Parathyroid adenoma (tissue), 2 donors: ENCODE measurements at regions not wholly inside any gene's neighbourhood (a gene's known extent, or its start where the extent isn't known, plus 50 kb on each side); places are given as distances from the start of the nearest gene placed in this dataset.

Experiments
- H2AFZ ChIP-seq: fragments of 300-600 bp; sonication (generic); one replicate; pipeline ENCODE4 v1.7.0; 2017; ENCODE audit warnings: antibody characterized with exemption, mild to moderate bottlenecking
- H3K27ac ChIP-seq: fragments of 300-600 bp; sonication (generic); one replicate; pipeline ENCODE4 v1.7.0; 2017
- H3K27me3 ChIP-seq: fragments of 300-600 bp; sonication (generic); one replicate; pipeline ENCODE4 v1.7.0; 2017; ENCODE audit warnings: low read length; ENCODE audit not compliant: control insufficient read depth, insufficient read depth
- H3K36me3 ChIP-seq: fragments of 300-600 bp; sonication (generic); one replicate; pipeline ENCODE4 v1.7.0; 2017; ENCODE audit warnings: low read length; ENCODE audit not compliant: control insufficient read depth, insufficient read depth
- H3K4me1 ChIP-seq: fragments of 300-600 bp; sonication (generic); one replicate; pipeline ENCODE4 v1.7.0; 2017; ENCODE audit warnings: control low read depth
- H3K4me2 ChIP-seq: fragments of 300-600 bp; sonication (generic); one replicate; pipeline ENCODE4 v1.7.0; 2017; ENCODE audit warnings: low read length
- H3K4me3 ChIP-seq: fragments of 300-600 bp; sonication (generic); one replicate; pipeline ENCODE4 v1.7.0; 2017; ENCODE audit warnings: low read depth, low read length
- H3K79me2 ChIP-seq: fragments of 300-600 bp; sonication (generic); one replicate; pipeline ENCODE4 v1.7.0; 2017; ENCODE audit warnings: control low read depth
- H3K9ac ChIP-seq: fragments of 300-600 bp; sonication (generic); one replicate; pipeline ENCODE4 v1.7.0; 2017; ENCODE audit warnings: mild to moderate bottlenecking
- H3K9me3 ChIP-seq: fragments of 300-600 bp; sonication (generic); one replicate; pipeline ENCODE4 v1.7.0; 2017; ENCODE audit warnings: low read length; ENCODE audit not compliant: control insufficient read depth
- CTCF ChIP-seq: fragments of 300-600 bp; sonication (generic); IDR thresholded peaks from one replicate; pipeline ENCODE4 v1.7.0; 2017; ENCODE audit warnings: antibody characterized with exemption, mild to moderate bottlenecking
- donor health status: primary hyperparathyroidism.

GRCh38 chr15:87747087-87747486 lies 509.5 kb downstream of the NTRK3 start:
- no peak for TF ChIP-seq CTCF
- Histone ChIP-seq H3K4me1 (no peaks in the 10 kb centered on the region), H3K4me2 (no peak overlapping the region), H3K36me3 (no peaks in the 10 kb centered on the region), H3K4me3 (no peak overlapping the region), H3K27me3 (no peaks in the 10 kb centered on the region), H3K27ac (no peak overlapping the region), H3K9ac (no peak overlapping the region), H2AFZ (no peak overlapping the region), H3K9me3 (no peaks in the 10 kb centered on the region), H3K79me2 (no peaks in the 10 kb centered on the region)

- H3K27ac ChIP-seq = no peak overlapping the region
- no peak overlapping the region for H2AFZ ChIP-seq
- no peak overlapping the region for H3K9ac ChIP-seq
- no peaks in the 10 kb centered on the region for H3K9me3 ChIP-seq
- no peak overlapping the region for H3K4me3 ChIP-seq
- H3K79me2 ChIP-seq = no peaks in the 10 kb centered on the region
- H3K4me1 ChIP-seq = no peaks in the 10 kb centered on the region
- no peak for TF ChIP-seq CTCF
- H3K36me3 ChIP-seq = no peaks in the 10 kb centered on the region
- H3K4me2 ChIP-seq = no peak overlapping the region
- no peaks in the 10 kb centered on the region for H3K27me3 ChIP-seq
Measured at GRCh38 chr15:87746333-87746732, 510.2 kb downstream of the NTRK3 start.

- H3K27me3 ChIP-seq = no peaks in the 10 kb centered on the region
- no peak overlapping the region for H2AFZ ChIP-seq
- no peak overlapping the region for H3K4me3 ChIP-seq
- H3K36me3 ChIP-seq = no peaks in the 10 kb centered on the region
- no peak for TF ChIP-seq CTCF
- H3K9ac ChIP-seq = no peak overlapping the region
- no peaks in the 10 kb centered on the region for H3K79me2 ChIP-seq
- no peak overlapping the region for H3K4me2 ChIP-seq
- no peak overlapping the region for H3K27ac ChIP-seq
- H3K4me1 ChIP-seq = no peaks in the 10 kb centered on the region
- no peaks in the 10 kb centered on the region for H3K9me3 ChIP-seq
Measured at GRCh38 chr15:87744815-87745214, 511.7 kb downstream of the NTRK3 start.

- H3K9me3 ChIP-seq = no peaks in the 10 kb centered on the region
- no peak overlapping the region for H3K9ac ChIP-seq
- no peak for TF ChIP-seq CTCF
- H3K36me3 ChIP-seq = no peaks in the 10 kb centered on the region
- no peak overlapping the region for H3K4me3 ChIP-seq
- no peak overlapping the region for H3K4me2 ChIP-seq
- no peaks in the 10 kb centered on the region for H3K27me3 ChIP-seq
- H2AFZ ChIP-seq = no peak overlapping the region
- H3K27ac ChIP-seq = no peak overlapping the region
- no peaks in the 10 kb centered on the region for H3K4me1 ChIP-seq
- H3K79me2 ChIP-seq = no peaks in the 10 kb centered on the region
Measured at GRCh38 chr15:87743562-87743961, 513.0 kb downstream of the NTRK3 start.

- no peaks in the 10 kb centered on the region for H3K4me1 ChIP-seq
Measured at GRCh38 chr15:87741350-87741749, 515.2 kb downstream of the NTRK3 start.

More at GRCh38 chr15:87741350-87741749, 515.2 kb downstream of the NTRK3 start:
- Histone ChIP-seq H3K9ac (no peak overlapping the region), H3K4me3 (no peak overlapping the region), H3K27me3 (no peaks in the 10 kb centered on the region), H3K36me3 (no peaks in the 10 kb centered on the region), H3K27ac (no peak overlapping the region), H3K79me2 (no peaks in the 10 kb centered on the region), H3K4me2 (no peak overlapping the region), H3K9me3 (no peaks in the 10 kb centered on the region), H2AFZ (no peak overlapping the region)
- no peak for TF ChIP-seq CTCF
